ENCODE measurements at regions not wholly inside any gene's neighbourhood (a gene's known extent, or its start where the extent isn't known, plus 50 kb on each side); places are given as distances from the start of the nearest gene placed in this dataset.

DNA sequence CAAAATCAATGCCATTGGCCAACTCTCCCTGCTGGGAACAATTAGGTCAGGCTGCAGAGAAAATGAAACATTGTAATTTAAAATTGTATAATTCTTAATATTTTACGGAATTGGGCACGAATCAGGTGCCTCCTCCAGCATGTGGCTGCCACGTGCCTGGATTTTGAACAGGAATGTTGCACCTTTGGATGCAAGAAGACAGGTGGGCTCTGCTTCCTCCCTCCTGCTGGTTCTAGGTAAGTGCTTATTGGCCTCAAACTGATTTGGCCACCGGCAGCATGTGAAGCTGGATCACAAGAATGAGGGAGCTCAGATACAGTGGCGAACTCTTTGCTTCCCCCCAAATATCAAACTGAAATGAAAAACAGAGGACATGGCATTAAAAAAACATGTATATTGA is 1559.9 kb upstream of the FLRT2 start:
- TF ChIP-seq, protein P1, sequence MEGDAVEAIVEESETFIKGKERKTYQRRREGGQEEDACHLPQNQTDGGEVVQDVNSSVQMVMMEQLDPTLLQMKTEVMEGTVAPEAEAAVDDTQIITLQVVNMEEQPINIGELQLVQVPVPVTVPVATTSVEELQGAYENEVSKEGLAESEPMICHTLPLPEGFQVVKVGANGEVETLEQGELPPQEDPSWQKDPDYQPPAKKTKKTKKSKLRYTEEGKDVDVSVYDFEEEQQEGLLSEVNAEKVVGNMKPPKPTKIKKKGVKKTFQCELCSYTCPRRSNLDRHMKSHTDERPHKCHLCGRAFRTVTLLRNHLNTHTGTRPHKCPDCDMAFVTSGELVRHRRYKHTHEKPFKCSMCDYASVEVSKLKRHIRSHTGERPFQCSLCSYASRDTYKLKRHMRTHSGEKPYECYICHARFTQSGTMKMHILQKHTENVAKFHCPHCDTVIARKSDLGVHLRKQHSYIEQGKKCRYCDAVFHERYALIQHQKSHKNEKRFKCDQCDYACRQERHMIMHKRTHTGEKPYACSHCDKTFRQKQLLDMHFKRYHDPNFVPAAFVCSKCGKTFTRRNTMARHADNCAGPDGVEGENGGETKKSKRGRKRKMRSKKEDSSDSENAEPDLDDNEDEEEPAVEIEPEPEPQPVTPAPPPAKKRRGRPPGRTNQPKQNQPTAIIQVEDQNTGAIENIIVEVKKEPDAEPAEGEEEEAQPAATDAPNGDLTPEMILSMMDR (conservative IDR thresholded peaks at IDR 0.05; ENCODE audit: low read length) = no peak
- TF ChIP-seq EZH2phosphoT487 (IDR thresholded peaks at IDR 0.05; ENCODE audit: borderline replicate concordance, low read depth, low read length) = no peak

All from OCI-LY7 (cell line).